Tibial artery (tissue), 4 donors: ENCODE measurements at regions not wholly inside any gene's neighbourhood (a gene's known extent, or its start where the extent isn't known, plus 50 kb on each side); places are given as distances from the start of the nearest gene placed in this dataset.

ENCODE experiments used
- DNase-seq, 2 donors: peaks; one replicate each; pipeline ENCODE4 v3.0.0-alpha.2; 2019
- H3K27ac ChIP-seq, 2 donors: fragments of 200-600 bp; sonication (generic) in 1 of 2; 1 replicate in 1 of 2; 2 replicates in 1 of 2; pipeline ENCODE4 v1.5.1; 2018 to 2019; ENCODE audit warnings: mild to moderate bottlenecking in 1 of 2
- H3K27me3 ChIP-seq, 2 donors: fragments of 200-600 bp; sonication (generic) in 1 of 2; one replicate each; pipeline versions ENCODE4 v1.5.1 to v1.6.0; 2016 to 2019
- H3K36me3 ChIP-seq, 3 donors: fragments of 200-600 bp; sonication (generic) in 2 of 3; one replicate each; pipeline ENCODE4 v1.5.1; 2016 to 2019; ENCODE audit warnings: mild to moderate bottlenecking in 2 of 3
- H3K4me1 ChIP-seq, 4 donors: fragments of 200-600 bp; sonication (generic) in 2 of 4; 1 replicate in 3 of 4; 2 replicates in 1 of 4; pipeline ENCODE4 v1.5.1; 2016 to 2019
- H3K4me3 ChIP-seq, 2 donors: fragments of 200-600 bp; sonication (generic) in 1 of 2; 1 replicate in 1 of 2; 2 replicates in 1 of 2; pipeline ENCODE4 v1.5.1; 2018 to 2019; ENCODE audit warnings: mild to moderate bottlenecking in 2 of 2
- H3K9me3 ChIP-seq, 3 donors: fragments of 200-600 bp; sonication (generic) in 1 of 3; one replicate each; pipeline ENCODE4 v1.5.1; 2016 to 2019
- CTCF ChIP-seq, 2 experiments: fragments of 200-600 bp in 1 of 2; fragments of 450-650 bp in 1 of 2; IDR thresholded peaks; one replicate each; pipeline ENCODE4 v1.5.1; 2017 to 2019; ENCODE audit warnings: antibody characterized with exemption in 2 of 2, mild to moderate bottlenecking in 1 of 2, moderate library complexity in 1 of 2
- intact Hi-C: fragments of 100-400 bp; cut with DNase I; formaldehyde crosslinking; loops from one replicate; pipeline ENCODE4 v1.15.0; 2023; ENCODE audit warnings: low total_unique reads

GRCh38 chr3:146894406-146894805 lies 289.3 kb upstream of the PLSCR5 start:
- Histone ChIP-seq H3K27ac (no peak overlapping the region), H3K36me3 (no peaks in the 10 kb centered on the region), H3K4me1 (no peaks in the 10 kb centered on the region), H3K4me3 (no peak overlapping the region), H3K27me3 (no peaks in the 10 kb centered on the region), H3K9me3 (no peaks in the 10 kb centered on the region)
- no peak for TF ChIP-seq CTCF (IDR thresholded peaks at IDR 0.05)
- intact Hi-C loops, result no loop called here
- DNase-seq, result no peak

GRCh38 chr3:146892041-146892440 lies 286.9 kb upstream of the PLSCR5 start:
- no peak for DNase-seq
- Histone ChIP-seq H3K36me3 (no peaks in the 10 kb centered on the region), H3K27me3 (no peaks in the 10 kb centered on the region), H3K4me1 (no peaks in the 10 kb centered on the region), H3K9me3 (no peaks in the 10 kb centered on the region), H3K27ac (no peak overlapping the region), H3K4me3 (no peak overlapping the region)
- intact Hi-C loops, result no loop called here
- no peak for TF ChIP-seq CTCF (IDR thresholded peaks at IDR 0.05)

GRCh38 chr3:146889626-146890025 lies 284.5 kb upstream of the PLSCR5 start:
- Histone ChIP-seq H3K36me3 (no peaks in the 10 kb centered on the region), H3K4me3 (no peak overlapping the region), H3K27me3 (no peaks in the 10 kb centered on the region), H3K27ac (no peak overlapping the region), H3K4me1 (no peaks in the 10 kb centered on the region), H3K9me3 (no peaks in the 10 kb centered on the region)
- no peak for DNase-seq
- intact Hi-C loops, result no loop called here
- TF ChIP-seq CTCF (IDR thresholded peaks at IDR 0.05), result no peak

- Histone ChIP-seq H3K27me3 (no peaks in the 10 kb centered on the region), H3K27ac (no peak overlapping the region), H3K36me3 (no peaks in the 10 kb centered on the region), H3K9me3 (no peaks in the 10 kb centered on the region), H3K4me3 (no peak overlapping the region), H3K4me1 (no peaks in the 10 kb centered on the region)
- intact Hi-C loops, result no loop called here
- TF ChIP-seq CTCF (IDR thresholded peaks at IDR 0.05), result no peak
- DNase-seq, result no peak
Measured at GRCh38 chr3:146888176-146888575, 283.0 kb upstream of the PLSCR5 start.

- Histone ChIP-seq H3K4me1 (no peaks in the 10 kb centered on the region), H3K27ac (no peak overlapping the region), H3K4me3 (no peak overlapping the region), H3K9me3 (no peaks in the 10 kb centered on the region), H3K27me3 (no peaks in the 10 kb centered on the region), H3K36me3 (no peaks in the 10 kb centered on the region)
- intact Hi-C loops, result no loop called here
- DNase-seq, result no peak
- TF ChIP-seq CTCF (IDR thresholded peaks at IDR 0.05), result no peak
Measured at GRCh38 chr3:146884721-146885120, 279.6 kb upstream of the PLSCR5 start.

- H3K4me1 ChIP-seq, result no peaks in the 10 kb centered on the region
- no peak for DNase-seq
- no peak for TF ChIP-seq CTCF (IDR thresholded peaks at IDR 0.05)
- H3K27ac ChIP-seq, result no peak overlapping the region
- H3K27me3 ChIP-seq, result no peaks in the 10 kb centered on the region
- no peaks in the 10 kb centered on the region for H3K36me3 ChIP-seq
- no peaks in the 10 kb centered on the region for H3K9me3 ChIP-seq
- H3K4me3 ChIP-seq, result no peak overlapping the region
- intact Hi-C loops, result no loop called here
Measured at GRCh38 chr3:146884296-146884695, 279.1 kb upstream of the PLSCR5 start.
